ENCODE measurements at regions not wholly inside any gene's neighbourhood (a gene's known extent, or its start where the extent isn't known, plus 50 kb on each side); places are given as distances from the start of the nearest gene placed in this dataset.

DNA sequence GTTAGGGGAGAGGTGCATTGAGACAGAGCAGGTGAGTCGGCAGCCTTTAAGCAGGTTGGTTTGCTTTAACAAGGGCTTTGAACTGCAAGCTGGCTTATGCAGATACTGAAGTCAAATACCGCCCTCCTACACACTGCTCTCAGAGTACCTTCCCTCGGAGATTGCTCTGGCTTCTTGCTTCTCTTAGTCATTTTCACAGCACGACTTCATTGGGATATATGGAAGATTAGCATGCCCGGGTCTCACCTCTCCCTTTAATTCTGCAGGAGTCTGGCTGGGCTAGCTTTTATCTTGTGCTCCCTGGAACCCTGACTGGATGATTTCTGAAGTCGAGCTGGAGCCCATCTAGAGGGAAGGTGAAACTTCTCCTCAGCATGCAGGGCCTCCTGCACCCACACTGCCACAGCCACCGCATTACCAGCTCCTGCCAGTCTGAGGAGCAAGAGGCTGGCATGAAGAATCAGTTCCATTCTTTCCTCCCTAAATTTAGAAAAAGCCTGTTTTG lies 395.5 kb upstream of the HNRNPA3 start:
- H3K36me3 Mint-ChIP-seq = no peaks in the 10 kb centered on the region
- no peak for ATAC-seq (ENCODE audit: low read depth in 2 of 2)
- no peak overlapping the region for H3K27ac Mint-ChIP-seq
- peaks cover 0 to 4% (median 0%) of the 10 kb centered on the region in 3 donors for H3K4me1 Mint-ChIP-seq
- no peak overlapping the region for H3K4me3 Mint-ChIP-seq
- no peak for DNase-seq
- peaks cover 0 to 1% (median 0%) of the 10 kb centered on the region in 7 donors for H3K9me3 Mint-ChIP-seq
- peaks cover 8 to 17% (median 11%) of the 10 kb centered on the region in 3 donors for H3K27me3 Mint-ChIP-seq

DNA sequence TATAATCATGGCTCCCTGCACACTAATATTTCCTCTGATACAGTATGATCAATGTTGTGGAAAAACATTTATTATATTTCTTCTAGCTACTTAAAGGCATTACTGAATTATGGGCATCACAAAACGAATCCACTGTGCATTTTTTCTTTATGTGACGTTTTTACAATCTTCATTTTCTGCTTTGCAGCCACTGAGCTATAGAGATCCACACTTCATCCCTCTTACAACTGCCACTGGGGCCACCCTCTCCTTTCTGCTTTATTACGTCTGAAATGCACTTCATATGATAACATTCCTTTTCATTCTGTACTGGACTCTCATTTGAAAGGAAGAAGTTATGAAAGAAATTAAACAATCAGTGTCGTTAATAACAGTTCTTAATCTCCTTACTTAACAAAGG lies 394.5 kb upstream of the HNRNPA3 start:
- no peak for DNase-seq
- Mint-ChIP-seq H3K27me3 (peaks cover 8 to 17% (median 11%) of the 10 kb centered on the region in 3 donors), H3K36me3 (no peaks in the 10 kb centered on the region), H3K9me3 (peaks cover 0 to 1% (median 0%) of the 10 kb centered on the region in 7 donors), H3K27ac (no peak overlapping the region), H3K4me3 (no peak overlapping the region), H3K4me1 (peaks cover 0 to 4% (median 0%) of the 10 kb centered on the region in 3 donors)
- ATAC-seq (ENCODE audit: low read depth in 2 of 2) = no peak

DNA sequence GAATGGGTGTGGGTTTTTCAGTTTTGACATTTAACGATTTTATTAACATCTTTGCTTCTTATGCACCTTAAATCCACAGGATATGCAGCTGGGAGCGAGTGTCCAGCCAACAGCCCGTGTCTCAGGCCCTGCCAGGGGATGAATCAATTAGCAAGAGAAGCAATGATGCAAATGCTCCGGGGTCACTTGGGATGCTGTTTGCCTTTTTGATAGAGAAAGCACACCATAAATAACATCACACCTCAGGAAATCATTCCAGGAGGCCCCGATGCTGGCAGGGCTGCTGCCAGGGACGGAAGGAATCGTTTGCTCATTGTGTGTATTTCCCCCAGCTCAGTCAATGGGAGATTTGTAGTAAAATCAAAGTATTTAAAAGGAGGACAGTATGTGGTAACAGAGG lies 394.0 kb upstream of the HNRNPA3 start:
- H3K4me3 Mint-ChIP-seq = no peak overlapping the region
- H3K36me3 Mint-ChIP-seq = no peaks in the 10 kb centered on the region
- peaks cover 0 to 1% (median 0%) of the 10 kb centered on the region in 7 donors for H3K9me3 Mint-ChIP-seq
- peaks cover 0 to 4% (median 0%) of the 10 kb centered on the region in 3 donors for H3K4me1 Mint-ChIP-seq
- no peak for ATAC-seq (ENCODE audit: low read depth in 2 of 2)
- no peak overlapping the region for H3K27ac Mint-ChIP-seq
- H3K27me3 Mint-ChIP-seq = peaks cover 6 to 17% (median 11%) of the 10 kb centered on the region in 3 donors
- DNase-seq = no peak

DNA sequence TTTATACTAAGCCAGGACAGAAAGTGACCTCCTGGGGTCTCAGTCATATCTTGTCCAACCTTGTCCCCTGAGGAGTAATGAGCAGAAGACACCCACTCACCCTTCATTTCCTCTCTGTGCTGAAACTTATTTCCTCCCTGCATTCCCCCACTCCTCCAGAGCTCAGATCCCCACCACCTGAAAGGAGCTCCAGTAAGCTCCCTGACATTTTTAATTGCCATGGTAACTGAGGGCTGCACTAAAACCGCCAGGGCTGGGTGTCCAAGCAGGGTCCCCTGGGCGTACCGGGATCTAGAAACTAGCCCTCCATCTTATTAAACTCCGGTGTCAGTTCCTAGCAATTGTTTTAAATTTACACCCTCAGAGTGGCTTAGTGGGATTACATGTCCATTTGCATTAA lies 393.3 kb upstream of the HNRNPA3 start:
- Mint-ChIP-seq H3K9me3 (peaks cover 0 to 1% (median 0%) of the 10 kb centered on the region in 7 donors), H3K27ac (no peak overlapping the region), H3K27me3 (peaks cover 4 to 17% (median 11%) of the 10 kb centered on the region in 3 donors), H3K36me3 (no peaks in the 10 kb centered on the region), H3K4me3 (no peak overlapping the region), H3K4me1 (peaks cover 0 to 4% (median 0%) of the 10 kb centered on the region in 3 donors)
- ATAC-seq (ENCODE audit: low read depth in 2 of 2) (no peak), DNase-seq (no peak)

DNA sequence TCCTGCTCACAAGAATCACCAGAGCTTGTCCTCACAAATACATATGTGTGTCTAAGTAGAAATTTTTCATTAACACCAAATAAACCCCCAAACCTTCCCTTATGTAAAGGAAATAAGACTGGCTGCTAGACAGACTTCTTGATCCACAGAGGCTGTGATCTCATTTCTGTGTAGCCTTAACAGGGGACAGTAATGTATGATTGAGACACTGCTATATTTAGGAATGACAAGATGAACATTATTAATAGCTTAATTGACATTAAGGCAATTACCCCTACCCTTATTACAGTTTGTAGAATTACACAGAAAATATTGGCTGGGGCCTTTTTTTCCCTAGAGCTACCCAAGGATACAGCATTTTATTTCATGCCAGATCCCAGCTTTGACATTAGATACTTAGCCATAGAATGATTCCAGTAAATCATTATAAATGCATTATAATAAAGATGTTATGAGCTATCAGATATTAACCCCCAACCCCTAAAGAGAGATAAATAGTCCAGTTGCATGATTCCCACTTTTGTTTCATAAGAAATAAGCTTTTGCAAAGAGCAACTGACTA lies 392.1 kb upstream of the HNRNPA3 start:
- DNase-seq (no peak), ATAC-seq (ENCODE audit: low read depth in 2 of 2) (no peak)
- H3K27me3 Mint-ChIP-seq = peaks cover 5 to 14% (median 8%) of the 10 kb centered on the region in 3 donors
- no peak overlapping the region for H3K4me3 Mint-ChIP-seq
- no peaks in the 10 kb centered on the region for H3K36me3 Mint-ChIP-seq
- H3K4me1 Mint-ChIP-seq = no peaks in the 10 kb centered on the region
- peaks cover 0 to 1% (median 0%) of the 10 kb centered on the region in 7 donors for H3K9me3 Mint-ChIP-seq
- H3K27ac Mint-ChIP-seq = no peak overlapping the region

DNA sequence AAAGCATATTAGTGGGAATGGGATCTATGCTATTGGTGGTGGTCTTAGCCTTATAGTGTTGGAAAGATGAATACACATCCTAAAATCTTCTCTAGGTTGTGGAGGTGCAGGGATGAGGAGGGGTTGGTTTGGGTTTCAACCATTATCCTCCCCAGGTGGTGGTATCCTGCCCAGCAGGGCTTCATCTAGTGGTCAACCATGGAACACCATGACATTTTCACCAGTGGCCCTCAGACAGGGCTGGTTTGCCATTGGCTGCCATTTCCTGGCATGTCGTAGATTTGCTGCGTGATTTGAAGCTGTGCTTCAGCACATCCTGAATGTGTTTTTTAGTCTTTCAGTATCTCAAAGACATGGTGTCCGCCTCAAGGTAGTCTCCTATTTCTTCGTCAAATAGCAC lies 391.2 kb upstream of the HNRNPA3 start:
- DNase-seq = no peak
- Mint-ChIP-seq H3K27me3 (peaks cover 4 to 14% (median 8%) of the 10 kb centered on the region in 3 donors), H3K4me1 (no peaks in the 10 kb centered on the region), H3K9me3 (peaks cover 0 to 1% (median 0%) of the 10 kb centered on the region in 7 donors), H3K36me3 (no peaks in the 10 kb centered on the region), H3K4me3 (no peak overlapping the region), H3K27ac (no peak overlapping the region)
- no peak for ATAC-seq (ENCODE audit: low read depth in 2 of 2)

DNA sequence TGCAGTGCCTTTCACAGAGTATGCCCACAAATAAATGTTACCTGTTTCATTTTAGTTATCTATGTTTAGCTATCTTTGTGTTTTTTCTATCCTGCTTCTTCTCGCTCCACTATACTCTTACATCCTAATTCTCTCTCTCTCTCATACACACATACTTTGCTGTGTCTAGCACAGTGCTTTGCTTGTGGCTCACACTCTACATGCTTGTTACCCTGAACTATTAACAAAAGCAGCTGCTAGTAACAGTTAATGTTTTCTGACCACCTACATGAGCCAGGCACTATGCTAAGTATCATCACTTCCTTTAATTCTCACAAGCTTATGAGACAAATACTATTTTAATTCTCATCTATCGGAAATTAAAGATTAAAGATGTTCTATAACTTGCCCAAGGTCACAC lies 390.5 kb upstream of the HNRNPA3 start:
- peaks cover 0 to 1% (median 0%) of the 10 kb centered on the region in 7 donors for H3K9me3 Mint-ChIP-seq
- H3K27ac Mint-ChIP-seq = no peak overlapping the region
- no peaks in the 10 kb centered on the region for H3K4me1 Mint-ChIP-seq
- no peaks in the 10 kb centered on the region for H3K36me3 Mint-ChIP-seq
- DNase-seq = no peak
- no peak for ATAC-seq (ENCODE audit: low read depth in 2 of 2)
- H3K4me3 Mint-ChIP-seq = no peak overlapping the region
- peaks cover 4 to 14% (median 8%) of the 10 kb centered on the region in 3 donors for H3K27me3 Mint-ChIP-seq

DNA sequence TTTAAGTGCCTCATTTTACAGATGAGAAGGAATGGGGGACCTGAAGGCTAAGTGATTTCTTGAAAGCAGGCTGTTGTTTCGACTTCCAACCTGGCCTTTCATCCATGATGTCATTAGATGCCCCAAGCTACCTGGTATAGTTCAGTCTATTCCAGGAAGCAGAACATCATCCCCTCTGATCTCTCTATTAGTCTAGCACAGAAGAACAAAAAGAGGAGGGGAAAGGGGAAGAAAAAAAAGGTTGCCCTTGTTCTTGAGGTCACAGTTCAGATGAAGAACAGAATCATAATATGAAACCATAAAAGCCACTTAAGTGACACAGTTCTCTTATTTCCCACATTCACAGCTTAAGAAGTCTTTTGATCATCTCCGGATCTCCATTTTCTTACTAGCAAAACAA lies 386.2 kb upstream of the HNRNPA3 start:
- Mint-ChIP-seq H3K4me3 (no peak overlapping the region), H3K4me1 (no peaks in the 10 kb centered on the region), H3K27me3 (peaks cover 11 to 15% (median 11%) of the 10 kb centered on the region in 3 donors), H3K9me3 (peaks cover 0 to 1% (median 0%) of the 10 kb centered on the region in 7 donors), H3K27ac (no peak overlapping the region), H3K36me3 (no peaks in the 10 kb centered on the region)
- DNase-seq = no peak
- no peak for ATAC-seq (ENCODE audit: low read depth in 2 of 2)

DNA sequence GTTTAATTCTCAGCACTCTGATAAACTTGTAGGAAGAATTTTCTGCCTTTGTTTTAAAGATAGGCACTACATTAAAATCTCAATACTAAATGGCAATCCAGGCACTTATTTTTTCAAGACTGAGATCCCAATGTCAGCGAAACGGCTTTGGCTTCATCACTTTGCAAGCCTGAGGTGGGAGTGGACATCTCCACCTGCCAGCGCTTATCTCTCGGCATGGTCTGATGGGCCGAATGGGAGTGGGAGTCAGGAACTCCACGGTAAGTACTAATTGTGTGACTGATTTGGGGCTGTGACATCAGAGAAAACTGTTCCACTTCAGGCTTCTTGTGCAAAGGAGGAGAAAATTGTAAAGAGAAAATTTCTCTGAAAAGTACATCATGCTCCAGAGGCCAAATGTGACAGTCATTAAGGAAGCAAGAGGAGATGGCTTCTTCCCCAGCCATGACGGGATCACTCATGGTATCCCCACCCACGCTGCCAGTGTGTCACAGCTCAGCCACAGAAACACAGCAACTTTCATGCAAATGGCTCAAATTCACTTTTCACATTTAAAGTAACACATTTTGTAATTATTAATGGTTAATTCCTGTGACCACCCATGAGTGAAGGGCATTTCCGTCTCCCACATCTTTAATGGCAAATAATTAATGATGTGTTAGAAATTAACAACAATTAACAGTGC lies 385.5 kb upstream of the HNRNPA3 start:
- no peak overlapping the region for H3K27ac Mint-ChIP-seq
- DNase-seq (no peak), ATAC-seq (ENCODE audit: low read depth in 2 of 2) (no peak)
- H3K36me3 Mint-ChIP-seq = no peaks in the 10 kb centered on the region
- no peaks in the 10 kb centered on the region for H3K9me3 Mint-ChIP-seq
- H3K4me3 Mint-ChIP-seq = no peak overlapping the region
- no peaks in the 10 kb centered on the region for H3K4me1 Mint-ChIP-seq
- H3K27me3 Mint-ChIP-seq = peaks cover 11 to 18% (median 15%) of the 10 kb centered on the region in 3 donors

DNA sequence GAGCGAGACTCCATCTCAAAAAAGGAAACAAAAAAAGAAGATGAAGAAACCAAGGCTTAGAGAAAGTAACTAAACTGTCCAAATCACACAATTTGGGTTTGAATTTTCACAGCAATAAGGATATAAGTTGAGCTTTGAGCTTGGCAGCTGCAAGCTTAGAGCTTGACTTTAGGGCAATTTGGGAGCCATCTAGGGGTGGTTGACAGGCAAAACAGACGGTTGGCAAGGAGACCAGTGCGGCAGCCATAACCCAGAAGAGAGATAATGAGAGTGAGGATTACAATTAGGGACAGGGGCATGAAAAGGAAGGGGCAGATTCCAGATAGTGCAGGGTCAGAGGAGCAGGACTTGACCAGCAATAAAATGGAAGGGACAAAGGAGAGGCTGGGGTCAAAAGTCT lies 382.2 kb upstream of the HNRNPA3 start:
- Mint-ChIP-seq H3K27ac (no peak overlapping the region), H3K36me3 (no peaks in the 10 kb centered on the region), H3K4me3 (no peak overlapping the region), H3K9me3 (no peaks in the 10 kb centered on the region), H3K4me1 (no peaks in the 10 kb centered on the region), H3K27me3 (peaks cover 16 to 20% (median 19%) of the 10 kb centered on the region in 3 donors)
- DNase-seq (no peak), ATAC-seq (ENCODE audit: low read depth in 2 of 2) (no peak)

DNA sequence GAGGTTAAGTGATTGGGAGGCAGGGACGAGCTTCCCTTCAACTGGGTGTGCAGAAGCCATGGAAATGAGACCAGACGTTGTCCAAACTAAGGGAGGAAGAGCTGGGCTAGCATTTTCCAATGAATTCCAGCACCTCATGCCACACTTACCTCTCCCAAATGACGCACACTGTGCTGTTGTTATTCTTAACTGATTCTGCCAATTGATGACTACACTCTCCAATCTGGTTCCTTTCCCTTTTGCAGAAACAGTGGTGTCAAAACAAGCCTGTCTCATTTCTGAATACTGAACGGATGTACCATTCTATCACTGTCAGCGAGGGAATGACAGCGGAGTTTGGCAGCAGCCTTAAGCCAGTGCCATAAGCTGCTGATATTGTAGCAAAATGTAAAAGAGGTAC lies 380.5 kb upstream of the HNRNPA3 start:
- ATAC-seq (ENCODE audit: low read depth in 2 of 2) (no peak), DNase-seq (no peak)
- no peaks in the 10 kb centered on the region for H3K36me3 Mint-ChIP-seq
- H3K9me3 Mint-ChIP-seq = peaks cover 0 to 5% (median 0%) of the 10 kb centered on the region in 7 donors
- peaks cover 16 to 19% (median 17%) of the 10 kb centered on the region in 3 donors for H3K27me3 Mint-ChIP-seq
- no peaks in the 10 kb centered on the region for H3K4me1 Mint-ChIP-seq
- H3K4me3 Mint-ChIP-seq = no peak overlapping the region
- H3K27ac Mint-ChIP-seq = no peak overlapping the region

DNA sequence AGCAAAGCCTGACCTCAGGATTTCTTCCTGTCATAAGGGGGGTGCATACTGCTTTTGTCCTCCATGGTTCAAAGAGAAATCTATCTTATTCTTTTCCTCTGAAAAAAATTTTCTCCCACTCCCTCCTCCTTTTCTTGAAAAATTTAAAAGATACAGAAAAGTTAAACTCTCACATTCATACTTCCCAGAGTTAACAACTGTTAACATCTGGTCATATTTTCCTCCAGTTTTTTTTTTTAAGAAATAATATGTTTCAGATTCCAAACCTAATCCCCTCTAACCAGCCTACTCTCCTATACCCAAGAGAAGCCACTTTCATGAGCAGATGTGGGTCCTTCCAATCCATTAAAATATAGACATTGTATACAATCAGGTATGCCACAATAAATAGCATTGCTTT lies 378.9 kb upstream of the HNRNPA3 start:
- H3K27me3 Mint-ChIP-seq = peaks cover 18 to 22% (median 18%) of the 10 kb centered on the region in 3 donors
- no peak for ATAC-seq (ENCODE audit: low read depth in 2 of 2)
- DNase-seq = no peak
- H3K4me1 Mint-ChIP-seq = no peaks in the 10 kb centered on the region
- H3K36me3 Mint-ChIP-seq = no peaks in the 10 kb centered on the region
- no peak overlapping the region for H3K27ac Mint-ChIP-seq
- no peak overlapping the region for H3K4me3 Mint-ChIP-seq
- H3K9me3 Mint-ChIP-seq = peaks cover 0 to 5% (median 0%) of the 10 kb centered on the region in 7 donors

DNA sequence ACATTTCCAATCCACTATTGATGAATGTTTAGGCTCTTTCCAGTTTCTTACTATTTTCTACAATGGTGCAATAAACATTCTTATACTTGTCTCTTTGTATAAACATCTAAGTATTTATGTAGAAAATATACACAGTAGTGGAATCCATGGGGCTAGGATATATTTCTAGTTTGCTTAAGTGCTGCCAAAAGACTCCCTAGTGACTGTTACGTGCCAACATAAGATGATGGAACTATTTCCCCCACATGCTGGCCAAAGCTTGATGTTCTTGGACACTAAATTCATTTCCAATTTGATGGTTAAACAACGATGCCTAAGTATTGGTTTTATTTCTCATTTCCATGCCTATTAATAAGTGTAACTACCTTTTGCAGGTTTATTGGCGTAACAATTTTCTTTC lies 378.4 kb upstream of the HNRNPA3 start:
- ATAC-seq (ENCODE audit: low read depth in 2 of 2) (no peak), DNase-seq (no peak)
- Mint-ChIP-seq H3K27me3 (peaks cover 12 to 24% (median 20%) of the 10 kb centered on the region in 3 donors), H3K4me1 (no peaks in the 10 kb centered on the region), H3K4me3 (no peak overlapping the region), H3K36me3 (no peaks in the 10 kb centered on the region), H3K27ac (no peak overlapping the region), H3K9me3 (peaks cover 0 to 5% (median 0%) of the 10 kb centered on the region in 7 donors)

DNA sequence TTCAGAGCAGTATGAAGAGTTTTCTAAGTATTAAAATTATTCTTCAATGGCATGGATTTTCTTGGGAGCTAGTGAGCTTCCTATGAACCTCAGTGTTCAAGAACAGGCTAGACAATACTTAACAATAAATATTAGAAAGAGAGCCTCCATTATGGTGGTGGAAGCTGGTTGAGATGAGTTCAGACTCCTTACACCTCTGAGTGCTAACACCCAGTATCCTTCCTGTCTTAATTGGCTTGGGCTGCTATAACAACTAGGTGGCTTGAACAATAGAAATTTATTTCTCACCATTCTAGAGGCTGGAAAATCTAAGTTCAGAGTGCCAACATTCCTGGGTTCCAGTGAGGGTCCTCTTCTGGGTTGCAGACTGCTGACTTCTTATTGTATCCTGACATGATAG lies 369.4 kb upstream of the HNRNPA3 start:
- ATAC-seq (ENCODE audit: low read depth in 2 of 2) (no peak), DNase-seq (no peak)
- peaks cover 10 to 16% (median 15%) of the 10 kb centered on the region in 3 donors for H3K27me3 Mint-ChIP-seq
- H3K27ac Mint-ChIP-seq = no peak overlapping the region
- no peaks in the 10 kb centered on the region for H3K4me1 Mint-ChIP-seq
- H3K9me3 Mint-ChIP-seq = peaks cover 0 to 10% (median 0%) of the 10 kb centered on the region in 7 donors
- H3K4me3 Mint-ChIP-seq = no peak overlapping the region
- no peaks in the 10 kb centered on the region for H3K36me3 Mint-ChIP-seq
